ENCODE measurements at regions not wholly inside any gene's neighbourhood (a gene's known extent, or its start where the extent isn't known, plus 50 kb on each side); places are given as distances from the start of the nearest gene placed in this dataset.

DNA sequence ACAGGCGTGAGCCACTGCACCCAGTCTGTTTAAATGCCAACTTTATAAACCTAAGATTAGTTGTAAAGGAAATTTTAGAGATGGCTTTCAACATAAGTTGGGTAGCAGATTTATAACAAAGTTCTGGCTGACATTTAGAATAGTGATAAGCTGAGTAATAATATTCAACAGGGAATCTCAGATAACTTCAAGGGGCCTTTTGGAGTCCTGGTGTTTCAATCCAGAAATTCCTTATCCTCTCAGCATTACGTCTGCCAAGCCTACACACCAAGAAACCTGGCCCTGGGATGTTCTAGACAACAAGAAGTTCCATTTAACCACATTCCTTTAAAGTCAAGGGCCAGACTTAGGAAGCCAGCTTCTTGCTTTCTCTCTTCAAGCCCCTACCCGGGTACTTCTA, 59.5 kb upstream of the DYRK2 start:
- no peaks in the 10 kb centered on the region for H3K27me3 Mint-ChIP-seq
- no peak overlapping the region for H3K4me3 Mint-ChIP-seq
- H3K36me3 Mint-ChIP-seq: peaks cover 2% of the 10 kb centered on the region
- H3K4me1 Mint-ChIP-seq: peaks cover 62% of the 10 kb centered on the region
- no peak overlapping the region for H3K27ac Mint-ChIP-seq
- peaks cover 9% of the 10 kb centered on the region for H3K9me3 Mint-ChIP-seq

DNA sequence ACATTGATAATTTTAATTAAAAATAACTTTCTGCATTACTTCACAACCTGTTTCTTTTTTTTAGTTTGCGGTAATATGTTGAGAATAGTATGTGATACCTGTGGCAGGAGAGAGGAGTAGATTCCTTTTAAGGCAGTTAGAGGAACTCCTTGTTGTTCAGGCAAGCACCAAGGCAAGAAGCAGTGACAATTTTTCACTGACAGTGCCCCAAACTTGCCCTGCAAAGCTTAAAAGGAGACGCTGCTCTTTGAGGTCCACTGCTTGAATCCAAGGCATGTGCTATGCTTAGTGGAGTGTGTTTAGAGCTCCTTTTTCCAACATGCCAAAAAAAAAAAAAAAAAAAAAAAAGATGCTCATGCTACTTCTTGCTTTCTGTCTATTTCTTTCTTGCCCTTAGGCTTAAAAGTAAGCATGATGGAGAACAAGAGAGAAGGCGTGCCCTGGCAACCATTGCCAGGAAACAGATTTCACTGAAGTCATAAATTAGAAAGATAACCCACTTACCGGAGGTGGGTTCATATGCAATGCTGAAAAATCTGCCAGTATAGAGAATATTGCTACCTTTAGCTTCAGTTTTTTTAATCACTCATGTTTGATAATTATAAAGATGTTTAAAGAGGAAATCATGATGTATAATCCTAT, 58.3 kb upstream of the DYRK2 start:
- peak overlapping the region; percentile 43 for H3K4me3 Mint-ChIP-seq
- peaks cover 9% of the 10 kb centered on the region for H3K9me3 Mint-ChIP-seq
- H3K4me1 Mint-ChIP-seq: peaks cover 64% of the 10 kb centered on the region
- peaks cover 2% of the 10 kb centered on the region for H3K36me3 Mint-ChIP-seq
- no peaks in the 10 kb centered on the region for H3K27me3 Mint-ChIP-seq
- peak overlapping the region; percentile 70 for H3K27ac Mint-ChIP-seq

DNA sequence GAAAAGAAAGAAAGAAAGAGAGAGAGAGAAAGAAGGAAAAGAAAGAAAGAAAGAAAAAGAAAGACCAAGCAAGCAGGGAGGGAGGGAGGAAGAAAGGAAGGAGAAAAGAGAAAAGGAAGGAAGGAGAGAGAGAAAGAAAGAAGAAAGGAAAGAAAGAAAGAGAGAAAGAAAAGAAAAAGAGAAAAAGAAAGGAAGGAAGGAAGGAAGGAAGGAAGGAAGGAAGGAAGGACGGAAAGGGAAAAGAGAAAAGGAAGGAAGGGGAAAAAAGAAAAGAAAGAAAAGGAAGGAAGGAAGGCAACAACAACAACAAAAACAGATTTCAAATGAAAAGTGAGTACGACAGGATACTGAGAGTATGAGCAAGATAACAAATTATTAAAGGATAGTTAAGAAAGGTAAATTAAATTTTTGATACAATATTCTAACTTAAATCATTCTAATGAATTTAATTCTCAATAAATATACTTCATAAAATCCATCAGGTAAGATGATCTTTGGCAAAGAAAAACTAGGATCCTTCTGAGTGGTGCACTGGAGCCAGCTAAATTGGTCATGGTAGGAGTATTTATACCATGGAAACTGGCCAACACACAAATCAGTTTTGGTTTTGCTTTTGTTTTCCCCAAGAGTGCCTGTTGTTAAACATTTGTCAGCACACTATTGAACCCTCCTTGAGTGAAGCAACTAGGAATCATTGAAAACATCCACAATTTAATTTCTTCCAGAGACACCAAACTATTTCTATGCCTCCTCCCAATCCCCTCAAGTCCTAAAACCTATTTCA, 56.1 kb upstream of the DYRK2 start:
- H3K36me3 Mint-ChIP-seq: peaks cover 2% of the 10 kb centered on the region
- H3K4me3 Mint-ChIP-seq: peak overlapping the region; percentile 75
- peak overlapping the region; percentile 99 for H3K27ac Mint-ChIP-seq
- peaks cover 60% of the 10 kb centered on the region for H3K4me1 Mint-ChIP-seq
- peaks cover 9% of the 10 kb centered on the region for H3K9me3 Mint-ChIP-seq
- no peaks in the 10 kb centered on the region for H3K27me3 Mint-ChIP-seq

DNA sequence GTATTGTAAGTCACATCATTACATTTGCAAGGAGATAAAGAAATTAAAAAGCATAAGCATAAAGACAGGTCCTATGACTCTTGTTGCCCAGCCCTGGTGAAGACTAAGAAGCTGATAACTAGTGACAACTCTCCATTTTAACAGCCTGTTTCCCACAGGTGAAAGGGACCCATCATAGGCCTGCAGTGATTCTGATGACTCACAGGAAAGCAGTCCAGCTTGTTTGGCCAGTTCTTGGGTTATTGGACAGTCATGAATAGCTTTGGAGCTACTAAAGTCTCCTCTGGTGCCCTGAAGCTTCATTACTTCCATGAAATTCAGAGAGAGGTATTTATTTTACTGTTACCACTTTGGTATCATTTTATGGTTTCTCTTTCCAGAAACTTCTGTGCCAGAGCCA, 55.5 kb upstream of the DYRK2 start:
- no peaks in the 10 kb centered on the region for H3K27me3 Mint-ChIP-seq
- H3K9me3 Mint-ChIP-seq: peaks cover 9% of the 10 kb centered on the region
- peaks cover 2% of the 10 kb centered on the region for H3K36me3 Mint-ChIP-seq
- H3K4me3 Mint-ChIP-seq: peak overlapping the region; percentile 37
- H3K27ac Mint-ChIP-seq: peak overlapping the region; percentile 18
- peaks cover 60% of the 10 kb centered on the region for H3K4me1 Mint-ChIP-seq

DNA sequence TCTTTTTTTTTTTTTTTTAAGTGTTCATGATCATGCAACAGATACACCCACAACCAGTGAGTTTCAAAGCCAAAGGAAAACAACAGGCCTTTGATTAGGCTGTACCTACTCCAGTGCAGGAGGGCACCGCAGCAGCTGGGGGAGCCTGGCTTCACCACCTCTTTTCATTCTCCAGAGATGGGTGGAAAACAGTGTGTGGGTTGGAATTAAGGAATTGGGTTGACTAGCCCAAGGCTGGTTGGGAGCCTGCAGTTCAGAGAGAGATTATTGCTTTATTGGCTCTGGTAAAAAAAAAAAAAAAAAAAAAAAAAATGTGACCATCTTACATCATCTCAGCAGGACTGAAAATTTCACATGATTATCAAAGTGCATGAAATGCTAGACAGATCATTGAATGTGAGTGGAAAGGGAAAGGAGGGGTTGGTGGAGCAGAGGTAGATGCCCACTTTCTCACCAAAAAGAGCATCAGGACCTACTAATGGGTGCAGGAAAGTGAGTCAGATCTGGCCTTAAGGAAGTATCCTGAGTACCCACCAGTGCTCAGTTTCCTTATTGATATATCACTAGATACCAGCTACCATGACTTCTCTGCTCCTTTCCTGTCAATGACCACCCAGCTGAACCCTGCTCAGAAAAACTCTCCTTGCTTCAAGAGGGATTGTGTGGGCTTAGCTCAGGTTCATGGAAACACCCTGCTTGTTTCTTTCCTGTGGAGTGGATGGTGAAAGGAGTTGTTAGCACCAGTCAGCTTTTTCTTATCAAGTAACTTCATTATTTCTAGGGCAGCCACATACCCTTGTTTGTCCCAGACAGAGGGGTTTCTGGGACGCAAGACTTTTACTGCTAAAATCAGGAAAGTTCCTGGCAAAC, 54.8 kb upstream of the DYRK2 start:
- Mint-ChIP-seq H3K27ac (no peak overlapping the region), H3K27me3 (no peaks in the 10 kb centered on the region)

DNA sequence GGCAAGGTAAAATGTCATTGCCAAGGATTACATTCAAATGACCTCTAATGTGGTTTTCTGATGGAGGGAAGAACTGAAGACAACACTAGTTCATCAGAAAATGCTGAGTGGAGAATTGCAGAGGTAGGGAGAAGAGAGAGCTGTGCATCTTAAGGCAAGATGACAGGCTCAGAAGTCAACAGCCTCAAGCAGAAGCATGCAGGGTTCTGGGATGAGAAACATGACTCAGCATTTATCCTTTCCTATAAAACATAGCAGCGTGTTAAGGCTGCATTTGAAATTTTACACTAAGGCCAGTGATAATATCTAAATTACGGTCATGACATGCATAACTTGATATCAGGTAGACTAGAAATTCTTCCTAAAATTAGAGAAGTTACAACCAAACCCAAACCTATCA, 53.7 kb upstream of the DYRK2 start:
- Mint-ChIP-seq H3K27ac (no peak overlapping the region), H3K36me3 (no peaks in the 10 kb centered on the region), H3K9me3 (peaks cover 15% of the 10 kb centered on the region), H3K4me1 (peaks cover 55% of the 10 kb centered on the region), H3K4me3 (no peak overlapping the region), H3K27me3 (no peaks in the 10 kb centered on the region)

More for the DNA sequence above, 54.8 kb upstream of the DYRK2 start:
- Mint-ChIP-seq H3K4me3 (no peak overlapping the region), H3K36me3 (no peaks in the 10 kb centered on the region), H3K9me3 (peaks cover 10% of the 10 kb centered on the region), H3K4me1 (peaks cover 56% of the 10 kb centered on the region)

DNA sequence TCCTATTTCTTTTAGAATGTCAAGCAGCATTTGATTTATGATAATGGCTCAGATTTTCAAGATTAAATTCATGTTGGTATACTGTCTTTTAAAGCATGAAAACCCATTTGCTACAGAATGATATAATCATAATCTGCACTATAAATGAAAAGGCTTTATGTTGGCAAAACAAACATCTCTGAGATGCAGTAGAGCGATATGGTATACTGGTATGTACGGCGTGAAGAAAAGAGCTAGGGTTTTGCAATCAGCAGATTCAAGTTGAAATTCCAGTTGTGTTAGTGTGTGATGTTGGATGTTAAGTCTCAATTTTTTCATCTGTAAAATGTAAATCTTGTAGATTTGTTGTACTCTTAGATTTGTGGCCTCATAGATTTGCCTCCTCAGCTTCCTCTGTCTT, 53.2 kb upstream of the DYRK2 start:
- Mint-ChIP-seq H3K4me1 (peaks cover 50% of the 10 kb centered on the region), H3K27ac (no peak overlapping the region), H3K36me3 (no peaks in the 10 kb centered on the region), H3K27me3 (no peaks in the 10 kb centered on the region), H3K4me3 (no peak overlapping the region), H3K9me3 (peaks cover 15% of the 10 kb centered on the region)

DNA sequence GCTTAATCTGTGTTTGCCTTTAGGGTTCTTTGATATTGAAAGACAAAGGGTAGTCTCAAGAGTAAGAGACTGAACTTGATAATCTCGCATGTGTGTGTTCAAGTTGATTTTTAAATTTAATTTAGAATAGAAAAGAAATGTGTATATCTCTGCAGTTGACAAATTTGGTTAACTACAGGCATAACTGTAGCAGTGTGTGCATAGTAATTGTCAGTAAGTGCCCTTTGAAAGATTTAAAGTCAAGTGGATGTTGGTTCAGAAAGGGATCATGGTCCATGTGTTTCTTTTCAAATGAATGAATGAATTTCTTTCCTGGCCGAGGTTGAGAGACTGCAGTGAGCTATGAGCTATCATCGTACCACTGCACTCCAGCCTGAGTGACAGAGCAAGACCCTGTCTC, 49.9 kb upstream of the DYRK2 start:
- Mint-ChIP-seq H3K4me1 (peaks cover 32% of the 10 kb centered on the region), H3K27me3 (no peaks in the 10 kb centered on the region)

More for the DNA sequence above, 49.9 kb upstream of the DYRK2 start:
- Mint-ChIP-seq H3K4me3 (no peak overlapping the region), H3K36me3 (no peaks in the 10 kb centered on the region), H3K27ac (no peak overlapping the region), H3K9me3 (peaks cover 6% of the 10 kb centered on the region)

All from activated naive CD4-positive, alpha-beta T cell treated with anti-CD3 and anti-CD28 coated beads, Interleukin-2, amount 50 U/mL, for 24 hours (primary cell).